ENCODE measurements at regions not wholly inside any gene's neighbourhood (a gene's known extent, or its start where the extent isn't known, plus 50 kb on each side); places are given as distances from the start of the nearest gene placed in this dataset.

- Histone ChIP-seq H3K4me1 (ENCODE audit: control insufficient read depth, insufficient read depth, low read length) (no peaks in the 10 kb centered on the region), H3K27ac (ENCODE audit: low read length) (no peak overlapping the region), H3K27me3 (ENCODE audit: control insufficient read depth, insufficient read depth, low read length) (no peaks in the 10 kb centered on the region), H3K36me3 (ENCODE audit: control insufficient read depth, insufficient read depth, low read length) (no peaks in the 10 kb centered on the region), H3K9me3 (ENCODE audit: control insufficient read depth, low read depth, low read length) (no peaks in the 10 kb centered on the region), H3K4me3 (ENCODE audit: low read length) (no peak overlapping the region)
- peak in 1 of 2 donors; percentile 45 for DNase-seq
- no CpG with 5 or more reads among the region's 8 CpGs for WGBS (ENCODE audit: insufficient coverage, low lambda C conversion rate)
Measured at GRCh38 chr5:72608297-72608696, 101.1 kb upstream of the ZNF366 start.

GRCh38 chr5:72607381-72607780, 100.2 kb upstream of the ZNF366 start:
- no peaks in the 10 kb centered on the region for H3K36me3 ChIP-seq (ENCODE audit: control insufficient read depth, insufficient read depth, low read length)
- no peaks in the 10 kb centered on the region for H3K4me1 ChIP-seq (ENCODE audit: control insufficient read depth, insufficient read depth, low read length)
- no peaks in the 10 kb centered on the region for H3K27me3 ChIP-seq (ENCODE audit: control insufficient read depth, insufficient read depth, low read length)
- DNase-seq: no peak
- H3K4me3 ChIP-seq (ENCODE audit: low read length): no peak overlapping the region
- WGBS (ENCODE audit: insufficient coverage, low lambda C conversion rate): no CpG with 5 or more reads among the region's 2 CpGs
- H3K9me3 ChIP-seq (ENCODE audit: control insufficient read depth, low read depth, low read length): no peaks in the 10 kb centered on the region
- no peak overlapping the region for H3K27ac ChIP-seq (ENCODE audit: low read length)

- no CpG with 5 or more reads among the region's 5 CpGs for WGBS (ENCODE audit: insufficient coverage, low lambda C conversion rate)
- no peaks in the 10 kb centered on the region for H3K4me1 ChIP-seq (ENCODE audit: control insufficient read depth, insufficient read depth, low read length)
- no peak overlapping the region for H3K4me3 ChIP-seq (ENCODE audit: low read length)
- H3K36me3 ChIP-seq (ENCODE audit: control insufficient read depth, insufficient read depth, low read length): no peaks in the 10 kb centered on the region
- no peak for DNase-seq
- H3K27me3 ChIP-seq (ENCODE audit: control insufficient read depth, insufficient read depth, low read length): no peaks in the 10 kb centered on the region
- no peak overlapping the region for H3K27ac ChIP-seq (ENCODE audit: low read length)
- no peaks in the 10 kb centered on the region for H3K9me3 ChIP-seq (ENCODE audit: control insufficient read depth, low read depth, low read length)
Measured at GRCh38 chr5:72606525-72606924, 99.3 kb upstream of the ZNF366 start.

GRCh38 chr5:72605632-72606031, 98.4 kb upstream of the ZNF366 start:
- DNase-seq: no peak
- Histone ChIP-seq H3K9me3 (ENCODE audit: control insufficient read depth, low read depth, low read length) (no peaks in the 10 kb centered on the region), H3K36me3 (ENCODE audit: control insufficient read depth, insufficient read depth, low read length) (no peaks in the 10 kb centered on the region), H3K4me3 (ENCODE audit: low read length) (no peak overlapping the region), H3K4me1 (ENCODE audit: control insufficient read depth, insufficient read depth, low read length) (peaks cover 4% of the 10 kb centered on the region), H3K27ac (ENCODE audit: low read length) (no peak overlapping the region), H3K27me3 (ENCODE audit: control insufficient read depth, insufficient read depth, low read length) (no peaks in the 10 kb centered on the region)

GRCh38 chr5:72604798-72605154, 97.6 kb upstream of the ZNF366 start:
- no peak overlapping the region for H3K27ac ChIP-seq (ENCODE audit: low read length)
- no peaks in the 10 kb centered on the region for H3K9me3 ChIP-seq (ENCODE audit: control insufficient read depth, low read depth, low read length)
- no peaks in the 10 kb centered on the region for H3K27me3 ChIP-seq (ENCODE audit: control insufficient read depth, insufficient read depth, low read length)
- no CpG with 5 or more reads among the region's 2 CpGs for WGBS (ENCODE audit: insufficient coverage, low lambda C conversion rate)
- no peaks in the 10 kb centered on the region for H3K36me3 ChIP-seq (ENCODE audit: control insufficient read depth, insufficient read depth, low read length)
- DNase-seq: no peak
- H3K4me3 ChIP-seq (ENCODE audit: low read length): no peak overlapping the region
- H3K4me1 ChIP-seq (ENCODE audit: control insufficient read depth, insufficient read depth, low read length): peaks cover 6% of the 10 kb centered on the region

- no CpG with 5 or more reads among the region's 11 CpGs for WGBS (ENCODE audit: insufficient coverage, low lambda C conversion rate)
- H3K4me3 ChIP-seq (ENCODE audit: low read length): no peak overlapping the region
- DNase-seq: no peak
- H3K36me3 ChIP-seq (ENCODE audit: control insufficient read depth, insufficient read depth, low read length): no peaks in the 10 kb centered on the region
- no peak overlapping the region for H3K27ac ChIP-seq (ENCODE audit: low read length)
- H3K9me3 ChIP-seq (ENCODE audit: control insufficient read depth, low read depth, low read length): no peaks in the 10 kb centered on the region
- H3K27me3 ChIP-seq (ENCODE audit: control insufficient read depth, insufficient read depth, low read length): no peaks in the 10 kb centered on the region
- H3K4me1 ChIP-seq (ENCODE audit: control insufficient read depth, insufficient read depth, low read length): peaks cover 11% of the 10 kb centered on the region
Measured at GRCh38 chr5:72604111-72604797, 97.0 kb upstream of the ZNF366 start.

- no peak overlapping the region for H3K27ac ChIP-seq (ENCODE audit: low read length)
- WGBS (ENCODE audit: insufficient coverage, low lambda C conversion rate): 40% methylated on average over 4 of the region's 6 CpGs
- no peak for DNase-seq
Measured at GRCh38 chr5:72602696-72603685, 95.8 kb upstream of the ZNF366 start.

GRCh38 chr5:72601861-72602260, 94.7 kb upstream of the ZNF366 start:
- Histone ChIP-seq H3K36me3 (ENCODE audit: control insufficient read depth, insufficient read depth, low read length) (no peaks in the 10 kb centered on the region), H3K4me3 (ENCODE audit: low read length) (no peak overlapping the region), H3K4me1 (ENCODE audit: control insufficient read depth, insufficient read depth, low read length) (peaks cover 30% of the 10 kb centered on the region), H3K27me3 (ENCODE audit: control insufficient read depth, insufficient read depth, low read length) (no peaks in the 10 kb centered on the region), H3K9me3 (ENCODE audit: control insufficient read depth, low read depth, low read length) (no peaks in the 10 kb centered on the region), H3K27ac (ENCODE audit: low read length) (no peak overlapping the region)
- no CpG with 5 or more reads among the region's 1 CpG for WGBS (ENCODE audit: insufficient coverage, low lambda C conversion rate)
- no peak for DNase-seq

More at GRCh38 chr5:72602696-72603685, 95.8 kb upstream of the ZNF366 start:
- no peak overlapping the region for H3K4me3 ChIP-seq (ENCODE audit: low read length)
- H3K36me3 ChIP-seq (ENCODE audit: control insufficient read depth, insufficient read depth, low read length): no peaks in the 10 kb centered on the region
- H3K9me3 ChIP-seq (ENCODE audit: control insufficient read depth, low read depth, low read length): no peaks in the 10 kb centered on the region
- no peaks in the 10 kb centered on the region for H3K27me3 ChIP-seq (ENCODE audit: control insufficient read depth, insufficient read depth, low read length)
- H3K4me1 ChIP-seq (ENCODE audit: control insufficient read depth, insufficient read depth, low read length): peaks cover 19% of the 10 kb centered on the region

- Histone ChIP-seq H3K36me3 (ENCODE audit: control insufficient read depth, insufficient read depth, low read length) (no peaks in the 10 kb centered on the region), H3K27me3 (ENCODE audit: control insufficient read depth, insufficient read depth, low read length) (no peaks in the 10 kb centered on the region), H3K27ac (ENCODE audit: low read length) (peak overlapping the region; percentile 65), H3K9me3 (ENCODE audit: control insufficient read depth, low read depth, low read length) (no peaks in the 10 kb centered on the region), H3K4me1 (ENCODE audit: control insufficient read depth, insufficient read depth, low read length) (peaks cover 35% of the 10 kb centered on the region), H3K4me3 (ENCODE audit: low read length) (no peak overlapping the region)
- peak in 1 of 2 donors; percentile 51 for DNase-seq
- 50% methylated on average over 1 of the region's 3 CpGs for WGBS (ENCODE audit: insufficient coverage, low lambda C conversion rate)
Measured at GRCh38 chr5:72600391-72600981, 93.3 kb upstream of the ZNF366 start.

- H3K9me3 ChIP-seq (ENCODE audit: control insufficient read depth, low read depth, low read length): no peaks in the 10 kb centered on the region
- no peak for DNase-seq
- H3K27ac ChIP-seq (ENCODE audit: low read length): peak overlapping the region; percentile 86
- no peaks in the 10 kb centered on the region for H3K36me3 ChIP-seq (ENCODE audit: control insufficient read depth, insufficient read depth, low read length)
- H3K27me3 ChIP-seq (ENCODE audit: control insufficient read depth, insufficient read depth, low read length): no peaks in the 10 kb centered on the region
- no peak overlapping the region for H3K4me3 ChIP-seq (ENCODE audit: low read length)
- WGBS (ENCODE audit: insufficient coverage, low lambda C conversion rate): no CpG with 5 or more reads among the region's 5 CpGs
- H3K4me1 ChIP-seq (ENCODE audit: control insufficient read depth, insufficient read depth, low read length): peaks cover 36% of the 10 kb centered on the region
Measured at GRCh38 chr5:72599519-72600370, 92.5 kb upstream of the ZNF366 start.
